GM12891 (cell line): ENCODE measurements at regions not wholly inside any gene's neighbourhood (a gene's known extent, or its start where the extent isn't known, plus 50 kb on each side); places are given as distances from the start of the nearest gene placed in this dataset.

Experiments used
- DNase-seq: peaks from one replicate; pipeline ENCODE4 v3.0.0; 2011; ENCODE audit warnings: low spot score; ENCODE audit not compliant: insufficient read length
- FAIRE-seq: peaks from 2 replicates; lab custom pipeline; 2011; peaks lifted over from hg19 to GRCh38; lab: Jason Lieb, UNC
- PAX5 ChIP-seq: IDR thresholded peaks from 2 replicates; pipeline ENCODE4 v1.6.1; 2011; ENCODE audit warnings: low read length, moderate library complexity, mild to moderate bottlenecking; ENCODE audit not compliant: insufficient read depth, severe bottlenecking
- POLR2A ChIP-seq: IDR thresholded peaks from 2 replicates; pipeline ENCODE4 v1.6.1; 2011; ENCODE audit warnings: low read depth, low read length, control low read depth
- POLR2AphosphoS5 ChIP-seq: IDR thresholded peaks from 2 replicates; pipeline ENCODE4 v1.6.1; 2011; ENCODE audit warnings: low read depth, low read length, control low read depth
- POU2F2 ChIP-seq: IDR thresholded peaks from 2 replicates; pipeline ENCODE4 v1.6.1; 2011; ENCODE audit warnings: low read depth, mild to moderate bottlenecking, control low read depth, low read length, moderate library complexity
- SPI1 ChIP-seq: IDR thresholded peaks from 2 replicates; pipeline ENCODE4 v1.6.1; 2011; ENCODE audit warnings: low read depth, low read length, control low read depth
- TAF1 ChIP-seq: IDR thresholded peaks from 2 replicates; pipeline ENCODE4 v1.6.1; 2011; ENCODE audit warnings: low read depth, low read length, control low read depth

- FAIRE-seq = no peak
- TF ChIP-seq TAF1 = no peak
- no peak for TF ChIP-seq POU2F2
- no peak for TF ChIP-seq PAX5
- no peak for TF ChIP-seq POLR2AphosphoS5
- TF ChIP-seq SPI1 = no peak
- no peak for TF ChIP-seq POLR2A
- DNase-seq = no peak
Observed at GRCh38 chr5:30039379-30039778, 1154.1 kb upstream of the CDH6 start.

GRCh38 chr5:30034870-30035269, 1158.6 kb upstream of the CDH6 start:
- no peak for TF ChIP-seq POU2F2
- TF ChIP-seq PAX5 = no peak
- TF ChIP-seq POLR2AphosphoS5 = no peak
- TF ChIP-seq SPI1 = no peak
- TF ChIP-seq TAF1 = no peak
- TF ChIP-seq POLR2A = no peak
- DNase-seq = no peak
- no peak for FAIRE-seq

GRCh38 chr5:30030101-30030500, 1163.4 kb upstream of the CDH6 start:
- FAIRE-seq = no peak
- TF ChIP-seq SPI1 (no peak), TAF1 (no peak), POU2F2 (no peak), PAX5 (no peak), POLR2A (no peak), POLR2AphosphoS5 (no peak)
- DNase-seq = no peak

- FAIRE-seq = no peak
- TF ChIP-seq POLR2A (no peak), PAX5 (no peak), SPI1 (no peak), POU2F2 (no peak), POLR2AphosphoS5 (no peak), TAF1 (no peak)
- DNase-seq = no peak
Observed at GRCh38 chr5:30001826-30002225, 1191.7 kb upstream of the CDH6 start.

GRCh38 chr5:30000231-30000630, 1193.3 kb upstream of the CDH6 start:
- FAIRE-seq = no peak
- TF ChIP-seq POLR2A (no peak), POLR2AphosphoS5 (no peak), PAX5 (no peak), POU2F2 (no peak), SPI1 (no peak), TAF1 (no peak)
- no peak for DNase-seq

GRCh38 chr5:29995154-29995553, 1198.3 kb upstream of the CDH6 start:
- FAIRE-seq = no peak
- no peak for DNase-seq
- TF ChIP-seq PAX5 = no peak
- no peak for TF ChIP-seq TAF1
- TF ChIP-seq POU2F2 = no peak
- TF ChIP-seq SPI1 = no peak
- no peak for TF ChIP-seq POLR2A
- no peak for TF ChIP-seq POLR2AphosphoS5

- DNase-seq (no peak), FAIRE-seq (no peak)
- no peak for TF ChIP-seq TAF1
- TF ChIP-seq POU2F2 = no peak
- no peak for TF ChIP-seq PAX5
- TF ChIP-seq POLR2A = no peak
- no peak for TF ChIP-seq POLR2AphosphoS5
- TF ChIP-seq SPI1 = no peak
Observed at GRCh38 chr5:29994519-29994918, 1199.0 kb upstream of the CDH6 start.

GRCh38 chr5:29993286-29993685, 1200.2 kb upstream of the CDH6 start:
- DNase-seq = no peak
- no peak for FAIRE-seq
- TF ChIP-seq TAF1 (no peak), PAX5 (no peak), POLR2AphosphoS5 (no peak), POU2F2 (no peak), SPI1 (no peak), POLR2A (no peak)

- no peak for FAIRE-seq
- DNase-seq = no peak
- TF ChIP-seq TAF1 = no peak
- TF ChIP-seq POLR2A = no peak
- no peak for TF ChIP-seq PAX5
- no peak for TF ChIP-seq POU2F2
- no peak for TF ChIP-seq SPI1
- no peak for TF ChIP-seq POLR2AphosphoS5
Observed at GRCh38 chr5:29992248-29992647, 1201.2 kb upstream of the CDH6 start.

GRCh38 chr5:29990681-29991080, 1202.8 kb upstream of the CDH6 start:
- no peak for TF ChIP-seq SPI1
- TF ChIP-seq POLR2A = no peak
- no peak for DNase-seq

More at GRCh38 chr5:29990681-29991080, 1202.8 kb upstream of the CDH6 start:
- FAIRE-seq = no peak
